ENCODE measurements at regions not wholly inside any gene's neighbourhood (a gene's known extent, or its start where the extent isn't known, plus 50 kb on each side); places are given as distances from the start of the nearest gene placed in this dataset.

DNA sequence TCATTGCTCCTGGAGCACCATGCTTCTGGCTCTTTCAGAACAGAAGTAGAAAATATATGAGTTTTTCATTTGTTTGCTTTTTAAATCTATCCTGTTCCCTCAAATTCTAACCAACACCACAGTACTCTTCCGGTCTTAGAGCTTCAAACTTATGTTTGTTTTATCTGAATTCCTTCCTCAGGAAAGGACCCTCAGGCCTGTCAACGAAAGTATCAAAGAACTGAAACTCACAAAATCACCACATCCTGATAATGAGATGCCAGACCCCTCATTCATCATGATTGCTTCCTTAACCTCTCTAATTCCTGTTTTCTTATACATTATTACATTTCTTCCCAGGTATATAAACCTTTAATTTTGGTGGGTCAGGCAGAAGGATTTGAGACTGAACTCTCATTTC is 135.2 kb downstream of the BMS1 start:
- H3K4me3 ChIP-seq (ENCODE audit: low read length): no peak overlapping the region
- H3K4me1 ChIP-seq (ENCODE audit: control insufficient read depth, low read depth, low read length): no peaks in the 10 kb centered on the region
- no peaks in the 10 kb centered on the region for H3K27me3 ChIP-seq (ENCODE audit: control insufficient read depth, insufficient read depth, low read length)
- no peak overlapping the region for H3K9ac ChIP-seq (ENCODE audit: low read length)
- no peaks in the 10 kb centered on the region for H3K9me3 ChIP-seq (ENCODE audit: control insufficient read depth, low read depth, low read length)
- H3K36me3 ChIP-seq (ENCODE audit: control insufficient read depth, low read depth, low read length): no peaks in the 10 kb centered on the region
- H3K27ac ChIP-seq (ENCODE audit: low read length): no peak overlapping the region

DNA sequence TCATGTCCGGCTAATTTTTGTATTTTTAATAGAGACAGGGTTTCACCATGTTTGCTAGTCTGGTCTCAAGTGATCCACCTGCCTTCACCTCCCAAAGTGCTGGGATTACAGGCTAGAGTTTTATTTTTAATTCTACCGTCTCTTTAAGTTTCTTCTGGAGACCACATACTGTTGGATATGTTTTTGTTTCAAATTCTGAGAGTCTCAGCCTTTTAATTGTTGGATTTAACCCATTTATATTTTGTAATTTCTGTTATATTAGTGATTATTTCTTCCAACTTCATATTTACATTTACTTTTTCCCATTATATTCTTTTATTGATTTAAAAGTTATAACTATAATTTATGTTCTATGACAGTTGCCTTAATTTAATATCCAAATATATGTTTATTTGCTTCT is 139.4 kb downstream of the BMS1 start:
- Histone ChIP-seq H3K9me3 (ENCODE audit: control insufficient read depth, low read depth, low read length) (no peaks in the 10 kb centered on the region), H3K4me1 (ENCODE audit: control insufficient read depth, low read depth, low read length) (peaks cover 11% of the 10 kb centered on the region), H3K27ac (ENCODE audit: low read length) (no peak overlapping the region), H3K27me3 (ENCODE audit: control insufficient read depth, insufficient read depth, low read length) (no peaks in the 10 kb centered on the region), H3K9ac (ENCODE audit: low read length) (no peak overlapping the region), H3K4me3 (ENCODE audit: low read length) (no peak overlapping the region), H3K36me3 (ENCODE audit: control insufficient read depth, low read depth, low read length) (no peaks in the 10 kb centered on the region)

DNA sequence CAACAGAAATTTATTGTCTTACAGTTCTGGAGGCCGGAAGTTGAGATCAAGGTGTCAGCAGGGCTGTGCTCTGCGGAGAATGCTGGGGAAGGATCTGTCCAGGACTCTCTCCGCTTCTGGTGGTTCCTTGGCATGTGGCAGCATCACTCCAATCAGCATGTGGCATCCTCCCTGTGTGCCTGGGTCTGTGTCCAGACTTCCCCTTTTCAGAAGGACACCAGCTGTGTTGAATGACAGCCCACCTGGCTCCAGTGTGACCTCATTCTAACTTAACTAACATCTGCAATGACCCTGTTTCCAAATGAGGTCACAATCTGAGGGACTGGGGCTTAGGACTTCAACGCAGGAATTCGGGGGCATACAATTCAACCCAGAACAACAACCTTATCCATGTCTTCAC is 141.9 kb downstream of the BMS1 start:
- Histone ChIP-seq H3K9ac (ENCODE audit: low read length) (no peak overlapping the region), H3K36me3 (ENCODE audit: control insufficient read depth, low read depth, low read length) (no peaks in the 10 kb centered on the region), H3K9me3 (ENCODE audit: control insufficient read depth, low read depth, low read length) (no peaks in the 10 kb centered on the region), H3K4me3 (ENCODE audit: low read length) (no peak overlapping the region), H3K4me1 (ENCODE audit: control insufficient read depth, low read depth, low read length) (peaks cover 18% of the 10 kb centered on the region), H3K27me3 (ENCODE audit: control insufficient read depth, insufficient read depth, low read length) (no peaks in the 10 kb centered on the region), H3K27ac (ENCODE audit: low read length) (no peak overlapping the region)

DNA sequence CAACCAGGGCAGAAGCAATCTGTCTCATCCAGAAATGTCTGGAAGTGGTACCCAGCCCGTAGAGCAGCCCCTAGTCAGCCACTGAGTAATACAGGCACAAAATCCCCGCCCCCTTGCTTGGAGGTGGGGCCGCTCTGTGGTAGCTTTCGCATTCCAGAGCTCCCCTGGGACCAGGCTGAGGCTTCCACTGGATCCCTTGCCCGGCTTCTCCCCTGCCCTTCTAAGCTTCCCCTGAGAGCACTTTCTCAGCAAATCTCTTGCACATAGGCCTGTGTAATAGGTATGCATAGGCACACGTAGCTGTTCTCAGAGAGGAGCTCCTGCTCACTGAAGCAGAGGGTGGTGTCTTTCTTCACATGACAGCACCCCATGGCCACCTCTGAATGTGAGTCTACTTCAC is 144.2 kb downstream of the BMS1 start:
- no peak overlapping the region for H3K9ac ChIP-seq (ENCODE audit: low read length)
- H3K4me1 ChIP-seq (ENCODE audit: control insufficient read depth, low read depth, low read length): peaks cover 18% of the 10 kb centered on the region
- no peaks in the 10 kb centered on the region for H3K9me3 ChIP-seq (ENCODE audit: control insufficient read depth, low read depth, low read length)
- H3K27ac ChIP-seq (ENCODE audit: low read length): no peak overlapping the region
- H3K36me3 ChIP-seq (ENCODE audit: control insufficient read depth, low read depth, low read length): no peaks in the 10 kb centered on the region
- H3K27me3 ChIP-seq (ENCODE audit: control insufficient read depth, insufficient read depth, low read length): no peaks in the 10 kb centered on the region
- peak overlapping the region; percentile 6 for H3K4me3 ChIP-seq (ENCODE audit: low read length)

DNA sequence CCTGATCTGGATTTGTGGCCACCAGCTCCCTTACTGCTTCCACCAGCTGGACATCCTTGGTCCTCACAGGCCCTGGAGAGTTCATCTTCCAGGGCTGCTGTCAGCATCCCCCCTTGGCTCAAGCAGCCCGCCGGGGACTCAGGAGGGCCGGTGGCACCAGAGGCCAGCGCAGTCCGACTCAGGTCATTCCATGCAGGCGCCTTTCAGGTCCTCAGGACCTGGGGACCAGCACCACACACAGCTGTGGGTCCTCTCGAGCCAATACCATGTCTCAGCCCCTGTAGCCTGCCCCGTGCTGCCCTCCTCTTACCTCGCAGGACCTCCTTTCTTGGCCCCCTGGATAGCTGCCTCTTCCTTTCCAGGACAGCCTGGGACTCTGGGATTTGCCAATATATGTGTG is 145.5 kb downstream of the BMS1 start:
- Histone ChIP-seq H3K36me3 (ENCODE audit: control insufficient read depth, low read depth, low read length) (no peaks in the 10 kb centered on the region), H3K4me3 (ENCODE audit: low read length) (no peak overlapping the region), H3K27me3 (ENCODE audit: control insufficient read depth, insufficient read depth, low read length) (peaks cover 3% of the 10 kb centered on the region), H3K9me3 (ENCODE audit: control insufficient read depth, low read depth, low read length) (no peaks in the 10 kb centered on the region), H3K27ac (ENCODE audit: low read length) (no peak overlapping the region), H3K9ac (ENCODE audit: low read length) (no peak overlapping the region), H3K4me1 (ENCODE audit: control insufficient read depth, low read depth, low read length) (peaks cover 18% of the 10 kb centered on the region)

DNA sequence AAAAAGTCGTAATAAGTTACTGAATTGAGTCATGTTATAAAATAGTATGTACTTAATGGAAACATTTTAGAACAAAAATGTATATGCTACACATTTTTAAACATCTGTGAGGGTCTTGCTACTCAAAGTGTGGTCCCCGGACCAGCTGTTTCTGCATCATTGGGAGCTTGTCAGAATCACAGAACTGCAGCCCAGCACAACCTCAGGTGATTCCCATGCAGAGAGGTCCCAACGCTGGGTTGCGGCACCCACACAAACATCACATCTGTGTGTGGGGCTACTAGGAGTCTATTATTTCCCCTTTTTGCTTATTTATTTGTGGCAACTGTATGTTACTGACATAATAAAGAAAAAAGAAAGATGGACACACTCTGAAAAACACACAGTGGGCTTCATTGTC is 146.6 kb downstream of the BMS1 start:
- Histone ChIP-seq H3K9ac (ENCODE audit: low read length) (no peak overlapping the region), H3K9me3 (ENCODE audit: control insufficient read depth, low read depth, low read length) (no peaks in the 10 kb centered on the region), H3K27me3 (ENCODE audit: control insufficient read depth, insufficient read depth, low read length) (peaks cover 15% of the 10 kb centered on the region), H3K27ac (ENCODE audit: low read length) (no peak overlapping the region), H3K36me3 (ENCODE audit: control insufficient read depth, low read depth, low read length) (no peaks in the 10 kb centered on the region), H3K4me3 (ENCODE audit: low read length) (no peak overlapping the region), H3K4me1 (ENCODE audit: control insufficient read depth, low read depth, low read length) (peaks cover 18% of the 10 kb centered on the region)

DNA sequence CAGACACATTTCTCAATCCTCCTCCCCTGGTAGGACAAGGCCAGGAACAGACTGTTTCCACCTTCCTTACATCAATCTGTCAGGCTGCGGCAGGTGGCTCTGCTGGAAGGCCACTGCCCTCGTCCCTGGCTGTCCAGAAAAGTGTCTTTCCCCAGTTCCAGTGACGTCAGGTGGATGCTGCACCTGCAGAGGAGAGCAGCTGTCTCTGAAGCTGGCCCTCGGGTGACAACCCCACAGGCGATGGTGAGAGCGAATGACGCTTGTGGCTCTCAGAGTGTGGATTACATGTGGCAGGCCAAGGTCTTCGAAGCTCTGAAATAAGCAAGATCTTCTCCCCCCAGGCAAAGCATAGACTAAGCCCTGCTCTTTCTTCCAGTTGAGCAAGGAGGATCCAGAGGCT is 146.9 kb upstream of the RET start:
- H3K4me1 ChIP-seq (ENCODE audit: control insufficient read depth, low read depth, low read length): peaks cover 18% of the 10 kb centered on the region

DNA sequence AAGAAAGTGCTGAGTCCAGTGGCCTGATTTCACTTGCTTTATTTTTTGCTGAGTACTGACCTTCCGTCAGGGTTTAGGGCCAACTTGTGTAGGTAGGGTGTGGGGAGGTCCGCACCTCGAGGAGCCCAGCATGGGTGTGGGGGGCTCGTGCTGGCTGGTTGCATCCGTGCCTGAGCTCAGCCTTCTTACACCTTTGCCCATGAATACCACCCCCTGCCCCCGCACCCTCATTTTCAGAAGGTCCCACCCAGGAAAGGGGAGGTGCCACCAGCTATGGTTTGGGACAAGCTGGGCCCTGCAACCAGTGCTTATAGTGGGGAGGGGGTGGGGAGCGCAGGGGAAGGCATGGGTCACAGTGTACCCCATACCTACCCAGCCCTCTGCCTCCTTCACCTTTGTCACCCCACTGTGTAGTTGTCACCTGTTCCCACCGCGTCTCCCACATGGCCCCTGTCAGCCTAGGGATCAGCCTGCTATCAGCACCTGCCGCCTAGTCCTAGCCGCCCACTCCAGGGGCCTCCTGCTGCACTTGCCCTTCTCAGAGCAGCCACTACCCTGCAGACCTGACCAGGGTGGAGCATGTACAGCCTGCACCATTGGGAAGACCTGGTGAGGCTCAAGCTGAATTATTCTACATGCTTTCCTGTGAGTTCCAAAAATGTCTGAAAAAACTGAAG is 146.2 kb upstream of the RET start:
- no peak overlapping the region for H3K27ac ChIP-seq (ENCODE audit: low read length)
- H3K9ac ChIP-seq (ENCODE audit: low read length): no peak overlapping the region
- H3K9me3 ChIP-seq (ENCODE audit: control insufficient read depth, low read depth, low read length): no peaks in the 10 kb centered on the region
- H3K36me3 ChIP-seq (ENCODE audit: control insufficient read depth, low read depth, low read length): no peaks in the 10 kb centered on the region
- H3K4me3 ChIP-seq (ENCODE audit: low read length): no peak overlapping the region
- H3K27me3 ChIP-seq (ENCODE audit: control insufficient read depth, insufficient read depth, low read length): peaks cover 20% of the 10 kb centered on the region
- peaks cover 13% of the 10 kb centered on the region for H3K4me1 ChIP-seq (ENCODE audit: control insufficient read depth, low read depth, low read length)

More for the DNA sequence above, 146.9 kb upstream of the RET start:
- Histone ChIP-seq H3K9me3 (ENCODE audit: control insufficient read depth, low read depth, low read length) (no peaks in the 10 kb centered on the region), H3K9ac (ENCODE audit: low read length) (no peak overlapping the region), H3K4me3 (ENCODE audit: low read length) (no peak overlapping the region), H3K27ac (ENCODE audit: low read length) (no peak overlapping the region), H3K27me3 (ENCODE audit: control insufficient read depth, insufficient read depth, low read length) (peaks cover 20% of the 10 kb centered on the region), H3K36me3 (ENCODE audit: control insufficient read depth, low read depth, low read length) (no peaks in the 10 kb centered on the region)

DNA sequence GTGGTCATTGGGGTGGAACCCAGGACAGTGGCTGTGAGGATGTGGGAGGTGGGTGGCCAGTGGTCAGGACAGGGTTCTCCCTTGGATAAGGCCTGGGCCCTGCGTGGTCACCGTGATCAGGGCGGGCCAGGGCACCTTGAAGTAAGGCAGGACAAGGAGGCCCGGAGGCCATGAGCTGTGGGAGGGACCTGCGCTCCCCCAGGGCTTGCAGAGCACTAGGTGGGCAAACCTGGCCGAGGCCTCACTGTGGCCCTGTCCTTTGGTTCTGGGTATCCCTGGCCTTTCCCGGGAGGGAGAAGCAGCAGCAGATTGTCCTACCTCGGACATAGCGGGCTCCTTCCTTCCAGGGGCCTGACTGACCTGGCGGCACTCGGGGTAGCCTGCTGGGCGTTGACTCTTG is 144.8 kb upstream of the RET start:
- no peak overlapping the region for H3K4me3 ChIP-seq (ENCODE audit: low read length)
- H3K4me1 ChIP-seq (ENCODE audit: control insufficient read depth, low read depth, low read length): peaks cover 5% of the 10 kb centered on the region
- no peak overlapping the region for H3K9ac ChIP-seq (ENCODE audit: low read length)
- H3K36me3 ChIP-seq (ENCODE audit: control insufficient read depth, low read depth, low read length): no peaks in the 10 kb centered on the region
- H3K9me3 ChIP-seq (ENCODE audit: control insufficient read depth, low read depth, low read length): no peaks in the 10 kb centered on the region
- no peak overlapping the region for H3K27ac ChIP-seq (ENCODE audit: low read length)
- H3K27me3 ChIP-seq (ENCODE audit: control insufficient read depth, insufficient read depth, low read length): peaks cover 20% of the 10 kb centered on the region

DNA sequence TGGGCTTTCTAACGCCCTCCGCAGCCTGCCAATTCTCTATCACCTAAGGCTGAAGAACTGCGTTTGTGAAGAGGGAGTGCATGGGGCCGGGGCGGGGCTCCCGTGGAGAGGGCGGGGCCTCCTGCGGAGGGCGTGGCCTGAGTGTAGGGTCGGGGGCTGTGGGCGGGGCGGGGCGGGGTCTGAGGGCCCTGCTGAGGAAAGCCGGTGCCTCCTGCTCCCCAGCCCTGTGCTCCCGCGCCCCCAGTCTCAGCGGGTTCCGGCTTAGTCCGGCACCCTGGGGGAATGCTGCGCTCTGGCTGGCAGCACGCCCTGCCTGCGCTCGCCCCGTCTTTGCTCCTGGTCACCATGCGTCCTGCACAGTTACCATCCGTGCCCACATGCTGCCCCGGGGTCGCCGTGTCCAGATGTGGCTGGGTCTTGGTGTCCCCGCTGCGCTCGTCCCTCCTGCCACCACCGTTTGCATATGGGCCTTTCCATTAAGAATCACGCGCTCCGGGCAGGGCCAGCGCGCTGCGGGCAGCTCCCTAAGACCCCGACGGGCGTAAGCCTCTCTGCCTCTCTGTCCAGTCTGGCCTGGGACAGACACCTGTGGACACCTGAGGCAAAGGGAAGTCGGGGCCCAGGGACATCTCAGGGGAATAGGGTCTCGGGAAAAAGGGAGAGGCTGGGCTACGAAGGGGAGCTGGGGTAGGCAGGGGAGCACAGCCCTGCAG is 144.0 kb upstream of the RET start:
- no peaks in the 10 kb centered on the region for H3K9me3 ChIP-seq (ENCODE audit: control insufficient read depth, low read depth, low read length)
- peaks cover 20% of the 10 kb centered on the region for H3K27me3 ChIP-seq (ENCODE audit: control insufficient read depth, insufficient read depth, low read length)
- no peak overlapping the region for H3K9ac ChIP-seq (ENCODE audit: low read length)
- H3K27ac ChIP-seq (ENCODE audit: low read length): no peak overlapping the region
- peak overlapping the region; percentile 52 for H3K4me3 ChIP-seq (ENCODE audit: low read length)
- no peaks in the 10 kb centered on the region for H3K36me3 ChIP-seq (ENCODE audit: control insufficient read depth, low read depth, low read length)
- H3K4me1 ChIP-seq (ENCODE audit: control insufficient read depth, low read depth, low read length): no peaks in the 10 kb centered on the region

DNA sequence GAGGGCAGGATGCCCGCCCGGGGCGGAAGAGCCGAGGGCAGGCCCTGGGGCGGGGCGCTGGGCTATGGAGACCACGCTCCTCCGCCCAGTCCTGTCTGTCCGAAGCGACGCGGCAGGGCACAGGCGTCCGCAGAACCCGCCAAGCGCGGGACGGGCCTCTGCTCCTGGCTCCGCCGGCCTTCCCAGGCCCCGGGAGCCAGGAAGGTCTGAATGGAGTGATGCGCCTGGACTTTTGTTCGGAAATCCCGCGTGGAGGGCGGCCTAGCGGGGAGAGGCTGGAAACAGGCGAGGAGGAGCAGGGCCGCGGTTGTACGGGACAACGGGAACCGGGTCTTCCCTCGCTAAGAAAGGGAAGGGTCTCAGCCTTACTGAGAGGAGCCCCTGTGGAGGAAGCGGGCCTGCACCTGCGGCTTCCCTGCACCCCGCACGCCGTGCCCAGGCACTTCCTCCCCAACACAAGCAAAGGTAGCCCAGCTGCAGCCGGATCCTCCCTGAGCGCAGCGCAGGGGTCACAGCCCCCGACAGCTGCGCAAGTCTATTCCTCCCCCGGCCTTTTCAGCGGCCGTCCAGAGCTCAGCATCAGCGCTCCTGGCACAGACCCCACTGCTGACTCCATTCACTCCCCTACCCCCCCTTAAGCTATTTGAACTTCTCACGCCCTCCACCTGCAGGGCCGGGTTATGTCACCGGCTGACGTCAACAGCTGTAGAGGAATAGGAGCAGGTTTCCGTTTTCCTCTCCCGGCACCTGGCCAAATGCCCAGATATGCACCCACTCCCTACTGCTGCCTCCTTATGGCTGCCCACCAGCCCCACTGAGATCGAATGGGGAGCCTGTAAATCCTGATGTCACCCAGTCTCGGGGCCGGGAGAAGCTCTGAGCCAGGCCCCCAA is 143.2 kb upstream of the RET start:
- Histone ChIP-seq H3K4me3 (ENCODE audit: low read length) (peak overlapping the region; percentile 52), H3K27me3 (ENCODE audit: control insufficient read depth, insufficient read depth, low read length) (peaks cover 20% of the 10 kb centered on the region), H3K9me3 (ENCODE audit: control insufficient read depth, low read depth, low read length) (no peaks in the 10 kb centered on the region), H3K9ac (ENCODE audit: low read length) (no peak overlapping the region), H3K36me3 (ENCODE audit: control insufficient read depth, low read depth, low read length) (no peaks in the 10 kb centered on the region), H3K27ac (ENCODE audit: low read length) (no peak overlapping the region), H3K4me1 (ENCODE audit: control insufficient read depth, low read depth, low read length) (no peaks in the 10 kb centered on the region)

Measured in iPS-18a (cell line).